ENCODE measurements at regions not wholly inside any gene's neighbourhood (a gene's known extent, or its start where the extent isn't known, plus 50 kb on each side); places are given as distances from the start of the nearest gene placed in this dataset.

- H3K27ac ChIP-seq = no peak overlapping the region
- no peaks in the 10 kb centered on the region for H3K9me3 ChIP-seq
- DNase-seq = peak; percentile 79 to 81
- intact Hi-C loops (cut with DNase I; ENCODE audit: low total_unique reads) = loop anchor here (5.0 to 10.0 kb wide), 2 partner anchors 453 to 660 kb away; no protein-coding TSS in a partner anchor
- H3K4me3 ChIP-seq = no peak overlapping the region
- no peaks in the 10 kb centered on the region for H3K36me3 ChIP-seq
- TF ChIP-seq, protein P1, sequence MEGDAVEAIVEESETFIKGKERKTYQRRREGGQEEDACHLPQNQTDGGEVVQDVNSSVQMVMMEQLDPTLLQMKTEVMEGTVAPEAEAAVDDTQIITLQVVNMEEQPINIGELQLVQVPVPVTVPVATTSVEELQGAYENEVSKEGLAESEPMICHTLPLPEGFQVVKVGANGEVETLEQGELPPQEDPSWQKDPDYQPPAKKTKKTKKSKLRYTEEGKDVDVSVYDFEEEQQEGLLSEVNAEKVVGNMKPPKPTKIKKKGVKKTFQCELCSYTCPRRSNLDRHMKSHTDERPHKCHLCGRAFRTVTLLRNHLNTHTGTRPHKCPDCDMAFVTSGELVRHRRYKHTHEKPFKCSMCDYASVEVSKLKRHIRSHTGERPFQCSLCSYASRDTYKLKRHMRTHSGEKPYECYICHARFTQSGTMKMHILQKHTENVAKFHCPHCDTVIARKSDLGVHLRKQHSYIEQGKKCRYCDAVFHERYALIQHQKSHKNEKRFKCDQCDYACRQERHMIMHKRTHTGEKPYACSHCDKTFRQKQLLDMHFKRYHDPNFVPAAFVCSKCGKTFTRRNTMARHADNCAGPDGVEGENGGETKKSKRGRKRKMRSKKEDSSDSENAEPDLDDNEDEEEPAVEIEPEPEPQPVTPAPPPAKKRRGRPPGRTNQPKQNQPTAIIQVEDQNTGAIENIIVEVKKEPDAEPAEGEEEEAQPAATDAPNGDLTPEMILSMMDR (IDR thresholded peaks at IDR 0.05) = peak; percentile 70 to 85 (median 78)
- no peak for TF ChIP-seq POLR2A (IDR thresholded peaks at IDR 0.05)
- H3K4me1 ChIP-seq = no peaks in the 10 kb centered on the region
- H3K27me3 ChIP-seq = no peaks in the 10 kb centered on the region
Measured at GRCh38 chr11:128172046-128172878, 415.1 kb downstream of the ETS1 start.

- DNase-seq = no peak
- no peaks in the 10 kb centered on the region for H3K27me3 ChIP-seq
- H3K27ac ChIP-seq = no peak overlapping the region
- H3K4me3 ChIP-seq = no peak overlapping the region
- TF ChIP-seq, protein P1 (IDR thresholded peaks at IDR 0.05) = no peak
- TF ChIP-seq POLR2A (IDR thresholded peaks at IDR 0.05) = no peak
- H3K9me3 ChIP-seq = no peaks in the 10 kb centered on the region
- no peaks in the 10 kb centered on the region for H3K36me3 ChIP-seq
- no peaks in the 10 kb centered on the region for H3K4me1 ChIP-seq
- intact Hi-C loops (cut with DNase I; ENCODE audit: low total_unique reads) = loop anchor here (5.0 to 10.0 kb wide), 2 partner anchors 453 to 661 kb away; no protein-coding TSS in a partner anchor
Measured at GRCh38 chr11:128171506-128171905, 415.9 kb downstream of the ETS1 start.

DNA sequence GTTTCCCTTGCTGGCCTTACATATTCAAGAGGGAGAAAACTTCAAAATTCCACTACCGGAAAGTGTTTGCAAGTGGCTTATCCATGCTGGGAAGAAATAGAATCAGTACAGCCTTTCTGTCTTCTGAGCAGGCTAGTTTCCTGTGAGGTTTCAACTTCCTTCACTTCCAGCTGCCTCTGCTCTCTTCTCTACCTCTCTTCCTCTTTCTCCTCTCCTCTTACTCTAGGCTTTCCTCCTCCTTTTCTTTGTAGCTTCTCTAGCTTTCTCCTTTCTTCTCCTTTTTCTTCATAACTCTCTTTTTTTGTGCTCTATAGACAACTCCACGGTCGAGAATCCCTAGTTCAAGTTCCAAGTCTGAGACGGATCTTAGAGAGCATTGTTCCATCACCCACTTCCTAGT lies 421.8 kb downstream of the ETS1 start:
- TF ChIP-seq POLR2A (IDR thresholded peaks at IDR 0.05) = no peak
- TF ChIP-seq, protein P1 (IDR thresholded peaks at IDR 0.05) = no peak
- intact Hi-C loops (cut with DNase I; ENCODE audit: low total_unique reads) = no loop called here
- Histone ChIP-seq H3K4me1 (no peaks in the 10 kb centered on the region), H3K36me3 (no peaks in the 10 kb centered on the region), H3K9me3 (no peaks in the 10 kb centered on the region), H3K27me3 (no peaks in the 10 kb centered on the region), H3K27ac (no peak overlapping the region), H3K4me3 (no peak overlapping the region)
- no peak for DNase-seq

DNA sequence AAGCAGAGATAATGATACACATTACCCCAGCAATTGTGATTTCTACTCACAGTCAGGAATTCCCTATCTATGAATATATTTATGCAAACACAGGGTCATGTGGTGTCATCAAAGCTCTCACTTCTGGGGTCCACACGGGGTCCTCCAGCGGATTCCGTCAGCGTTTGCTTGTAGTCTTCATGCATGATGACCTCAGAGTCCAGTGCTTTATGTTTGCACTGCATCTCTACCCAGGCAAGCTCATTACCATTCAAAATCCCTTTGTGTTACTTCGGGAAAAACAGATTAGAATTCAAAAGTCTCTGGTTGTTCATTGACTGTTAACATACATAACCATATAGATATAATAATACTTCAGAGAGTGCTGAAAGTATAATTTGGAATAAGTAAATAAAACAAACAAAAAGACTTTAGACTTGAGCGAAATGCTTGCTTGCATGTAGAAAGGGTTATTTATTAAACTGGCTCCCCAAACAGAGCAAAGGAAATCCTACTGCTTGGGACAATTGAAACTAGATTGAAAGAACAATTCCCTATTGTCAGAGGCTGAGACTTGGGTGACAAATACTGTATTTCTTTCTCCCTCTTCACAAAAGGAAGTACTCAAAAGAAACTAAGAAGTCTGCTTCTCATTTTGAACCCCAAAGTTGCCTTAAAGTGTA lies 423.1 kb downstream of the ETS1 start:
- no peaks in the 10 kb centered on the region for H3K9me3 ChIP-seq
- H3K27ac ChIP-seq = no peak overlapping the region
- no peak overlapping the region for H3K4me3 ChIP-seq
- TF ChIP-seq, protein P1 (IDR thresholded peaks at IDR 0.05) = no peak
- no peak for TF ChIP-seq POLR2A (IDR thresholded peaks at IDR 0.05)
- H3K27me3 ChIP-seq = no peaks in the 10 kb centered on the region
- no peak for DNase-seq
- no peaks in the 10 kb centered on the region for H3K36me3 ChIP-seq
- intact Hi-C loops (cut with DNase I; ENCODE audit: low total_unique reads) = no loop called here
- no peaks in the 10 kb centered on the region for H3K4me1 ChIP-seq

GRCh38 chr11:128161994-128162393 lies 425.4 kb downstream of the ETS1 start:
- no peak for TF ChIP-seq POLR2A (IDR thresholded peaks at IDR 0.05)
- TF ChIP-seq, protein P1 (IDR thresholded peaks at IDR 0.05) = no peak
- Histone ChIP-seq H3K27me3 (no peaks in the 10 kb centered on the region), H3K4me3 (no peak overlapping the region), H3K36me3 (no peaks in the 10 kb centered on the region), H3K4me1 (no peaks in the 10 kb centered on the region), H3K27ac (no peak overlapping the region), H3K9me3 (no peaks in the 10 kb centered on the region)
- DNase-seq = no peak
- intact Hi-C loops (cut with DNase I; ENCODE audit: low total_unique reads) = no loop called here

Data from uterus (tissue), 3 donors.